Adrenal gland (tissue), 5 donors: ENCODE measurements at regions not wholly inside any gene's neighbourhood (a gene's known extent, or its start where the extent isn't known, plus 50 kb on each side); places are given as distances from the start of the nearest gene placed in this dataset.

Source experiments
- POLR2A ChIP-seq, 2 donors: fragments of 450-650 bp; IDR thresholded peaks; one replicate each; pipeline ENCODE4 v1.6.1; 2017; ENCODE audit warnings: antibody characterized with exemption in 2 of 2, mild to moderate bottlenecking in 2 of 2, moderate library complexity in 1 of 2
- TF ChIP-seq, protein P1 (sequence below), 6 experiments: fragments of 450-650 bp in 4 of 6; fragments of 200-600 bp in 2 of 6; sonication (generic) in 1 of 6; IDR thresholded peaks; 1 replicate in 5 of 6; 2 replicates in 1 of 6; pipeline versions ENCODE4 v1.5.1 to v1.8.0; 2016 to 2021; ENCODE audit warnings: antibody characterized with exemption in 6 of 6, mild to moderate bottlenecking in 2 of 6, moderate library complexity in 1 of 6
- donor health status: DM: no; HTN: no; CAD: no.

- TF ChIP-seq, protein P1, sequence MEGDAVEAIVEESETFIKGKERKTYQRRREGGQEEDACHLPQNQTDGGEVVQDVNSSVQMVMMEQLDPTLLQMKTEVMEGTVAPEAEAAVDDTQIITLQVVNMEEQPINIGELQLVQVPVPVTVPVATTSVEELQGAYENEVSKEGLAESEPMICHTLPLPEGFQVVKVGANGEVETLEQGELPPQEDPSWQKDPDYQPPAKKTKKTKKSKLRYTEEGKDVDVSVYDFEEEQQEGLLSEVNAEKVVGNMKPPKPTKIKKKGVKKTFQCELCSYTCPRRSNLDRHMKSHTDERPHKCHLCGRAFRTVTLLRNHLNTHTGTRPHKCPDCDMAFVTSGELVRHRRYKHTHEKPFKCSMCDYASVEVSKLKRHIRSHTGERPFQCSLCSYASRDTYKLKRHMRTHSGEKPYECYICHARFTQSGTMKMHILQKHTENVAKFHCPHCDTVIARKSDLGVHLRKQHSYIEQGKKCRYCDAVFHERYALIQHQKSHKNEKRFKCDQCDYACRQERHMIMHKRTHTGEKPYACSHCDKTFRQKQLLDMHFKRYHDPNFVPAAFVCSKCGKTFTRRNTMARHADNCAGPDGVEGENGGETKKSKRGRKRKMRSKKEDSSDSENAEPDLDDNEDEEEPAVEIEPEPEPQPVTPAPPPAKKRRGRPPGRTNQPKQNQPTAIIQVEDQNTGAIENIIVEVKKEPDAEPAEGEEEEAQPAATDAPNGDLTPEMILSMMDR (IDR thresholded peaks at IDR 0.05), result no peak
- TF ChIP-seq POLR2A (IDR thresholded peaks at IDR 0.05), result no peak
Observed at GRCh38 chr13:89267734-89268133, 1596.6 kb downstream of the SLITRK5 start.
